Smooth muscle cell (in vitro differentiated cells): ENCODE measurements at regions not wholly inside any gene's neighbourhood (a gene's known extent, or its start where the extent isn't known, plus 50 kb on each side); places are given as distances from the start of the nearest gene placed in this dataset.

Source experiments
- DNase-seq: peaks from one replicate; lab custom pipeline; 2025; ENCODE audit not compliant: unreplicated experiment; lab: John Stamatoyannopoulos, UW
- H2AFZ ChIP-seq: fragments of 200-600 bp; sonication (generic); 2 replicates; pipeline ENCODE4 v1.6.0; 2016; ENCODE audit warnings: antibody characterized with exemption, low read depth, mild to moderate bottlenecking
- H3F3A ChIP-seq: fragments of 200-600 bp; sonication (generic); 2 replicates; pipeline ENCODE4 v1.6.0; 2017; ENCODE audit warnings: antibody characterized with exemption, low read depth
- H3K27ac ChIP-seq: fragments of 200-600 bp; sonication (generic); 2 replicates; pipeline ENCODE4 v1.5.1; 2016; ENCODE audit warnings: low read depth, mild to moderate bottlenecking
- H3K27me3 ChIP-seq: fragments of 200-600 bp; sonication (generic); 2 replicates; pipeline ENCODE4 v1.6.1; 2016; ENCODE audit warnings: low read depth, mild to moderate bottlenecking
- H3K36me3 ChIP-seq: fragments of 200-600 bp; sonication (generic); 2 replicates; pipeline ENCODE4 v1.5.1; 2016; ENCODE audit warnings: low read depth
- H3K4me1 ChIP-seq: fragments of 200-600 bp; sonication (generic); 2 replicates; pipeline ENCODE4 v1.5.1; 2016; ENCODE audit warnings: low read depth
- H3K4me2 ChIP-seq: fragments of 200-600 bp; sonication (generic); 2 replicates; pipeline ENCODE4 v1.6.0; 2016; ENCODE audit warnings: mild to moderate bottlenecking
- H3K4me3 ChIP-seq: fragments of 200-600 bp; sonication (generic); 2 replicates; pipeline ENCODE4 v1.5.1; 2016; ENCODE audit warnings: mild to moderate bottlenecking
- H3K79me2 ChIP-seq: fragments of 200-600 bp; sonication (generic); 2 replicates; pipeline ENCODE4 v1.6.0; 2016; ENCODE audit warnings: low read depth, mild to moderate bottlenecking
- H3K9ac ChIP-seq: fragments of 200-600 bp; sonication (generic); 2 replicates; pipeline ENCODE4 v1.6.0; 2016; ENCODE audit warnings: low read depth
- H3K9me3 ChIP-seq: fragments of 200-600 bp; sonication (generic); replicated peaks from 2 replicates; pipeline ENCODE4 v1.5.1; 2016; ENCODE audit warnings: low read depth
- H4K20me1 ChIP-seq: fragments of 200-600 bp; sonication (generic); 2 replicates; pipeline ENCODE4 v1.6.0; 2016; ENCODE audit warnings: low read depth
- WGBS: methylation state at CpG from one replicate; pipeline ENCODE4 v1.1.7; 2016; ENCODE audit warnings: low lambda C conversion rate; 5-methylcytosine and 5-hydroxymethylcytosine counted together
- TF ChIP-seq, protein P1 (sequence below): fragments of 200-600 bp; sonication (generic); IDR thresholded peaks from 2 replicates; pipeline ENCODE4 v1.5.1; 2017; ENCODE audit warnings: borderline replicate concordance, mild to moderate bottlenecking, antibody characterized with exemption; ENCODE audit not compliant: insufficient read depth, poor library complexity, severe bottlenecking

DNA sequence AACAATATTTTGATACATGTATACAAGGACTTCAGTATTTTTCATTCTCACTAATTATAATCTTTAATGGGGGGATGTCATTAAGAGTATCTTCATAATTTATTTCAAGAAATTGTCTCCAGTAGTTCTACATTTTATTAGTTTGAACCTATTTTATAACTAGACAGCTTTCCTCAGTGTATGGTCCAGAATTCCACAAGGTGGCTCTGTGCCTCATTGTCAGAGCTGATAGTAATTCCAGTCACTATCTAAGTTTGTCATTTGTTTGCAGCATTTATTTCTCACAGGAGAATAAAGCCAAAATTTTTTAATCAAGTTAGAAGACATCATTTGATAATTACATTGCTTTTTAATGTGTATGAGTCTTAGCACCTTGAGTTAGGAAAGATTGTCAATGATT, 1633.0 kb upstream of the PCDH20 start:
- Histone ChIP-seq H3K9me3 (no peaks in the 10 kb centered on the region), H3K4me1 (no peaks in the 10 kb centered on the region), H4K20me1 (no peaks in the 10 kb centered on the region), H2AFZ (no peak overlapping the region), H3K27me3 (no peaks in the 10 kb centered on the region), H3K36me3 (no peaks in the 10 kb centered on the region), H3K27ac (no peak overlapping the region), H3F3A (no peaks in the 10 kb centered on the region), H3K9ac (no peak overlapping the region), H3K79me2 (no peaks in the 10 kb centered on the region), H3K4me3 (no peak overlapping the region), H3K4me2 (no peak overlapping the region)
- no peak for DNase-seq
- TF ChIP-seq, protein P1, sequence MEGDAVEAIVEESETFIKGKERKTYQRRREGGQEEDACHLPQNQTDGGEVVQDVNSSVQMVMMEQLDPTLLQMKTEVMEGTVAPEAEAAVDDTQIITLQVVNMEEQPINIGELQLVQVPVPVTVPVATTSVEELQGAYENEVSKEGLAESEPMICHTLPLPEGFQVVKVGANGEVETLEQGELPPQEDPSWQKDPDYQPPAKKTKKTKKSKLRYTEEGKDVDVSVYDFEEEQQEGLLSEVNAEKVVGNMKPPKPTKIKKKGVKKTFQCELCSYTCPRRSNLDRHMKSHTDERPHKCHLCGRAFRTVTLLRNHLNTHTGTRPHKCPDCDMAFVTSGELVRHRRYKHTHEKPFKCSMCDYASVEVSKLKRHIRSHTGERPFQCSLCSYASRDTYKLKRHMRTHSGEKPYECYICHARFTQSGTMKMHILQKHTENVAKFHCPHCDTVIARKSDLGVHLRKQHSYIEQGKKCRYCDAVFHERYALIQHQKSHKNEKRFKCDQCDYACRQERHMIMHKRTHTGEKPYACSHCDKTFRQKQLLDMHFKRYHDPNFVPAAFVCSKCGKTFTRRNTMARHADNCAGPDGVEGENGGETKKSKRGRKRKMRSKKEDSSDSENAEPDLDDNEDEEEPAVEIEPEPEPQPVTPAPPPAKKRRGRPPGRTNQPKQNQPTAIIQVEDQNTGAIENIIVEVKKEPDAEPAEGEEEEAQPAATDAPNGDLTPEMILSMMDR = no peak

DNA sequence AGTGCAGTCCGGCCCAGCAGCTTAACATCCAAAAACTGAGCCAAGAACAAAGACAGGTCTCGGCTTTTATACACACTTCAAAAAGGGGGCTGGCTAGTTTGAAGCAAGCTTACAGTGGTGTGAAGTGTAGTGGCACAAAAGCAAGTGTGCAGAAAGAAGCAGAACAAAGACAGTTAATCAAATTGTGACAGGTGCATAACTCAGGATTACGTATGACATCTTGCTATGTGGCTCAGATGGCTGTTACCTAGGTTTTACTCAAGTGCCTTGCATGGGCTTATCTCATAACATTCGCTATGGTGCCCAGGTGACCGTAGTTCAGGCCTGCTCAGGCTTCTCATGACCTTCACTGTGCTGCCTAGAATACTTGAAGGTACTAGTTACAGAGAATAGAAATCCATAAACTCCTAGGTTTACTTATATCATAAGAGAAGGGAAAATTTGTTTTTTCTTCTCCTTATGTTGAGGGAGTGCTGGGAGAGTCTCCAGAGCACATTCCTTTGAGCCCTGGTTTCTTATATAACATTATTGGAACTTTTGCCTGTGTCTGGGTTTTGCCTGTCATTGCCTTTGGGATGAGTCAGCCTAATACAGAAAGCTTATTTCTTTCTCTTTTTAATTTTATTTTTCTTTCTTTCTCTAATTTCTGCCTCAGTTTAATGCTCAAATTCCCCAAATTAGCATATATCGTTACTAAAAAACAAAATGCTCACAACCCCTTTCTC, 1629.1 kb upstream of the PCDH20 start:
- no peaks in the 10 kb centered on the region for H3K4me1 ChIP-seq
- no peaks in the 10 kb centered on the region for H3F3A ChIP-seq
- WGBS = 68% methylated on average over 6 of the region's 6 CpGs
- peak overlapping the region; percentile 27 for H3K4me2 ChIP-seq
- H3K9ac ChIP-seq = no peak overlapping the region
- TF ChIP-seq, protein P1 = no peak
- no peaks in the 10 kb centered on the region for H3K79me2 ChIP-seq
- no peaks in the 10 kb centered on the region for H3K9me3 ChIP-seq
- no peaks in the 10 kb centered on the region for H4K20me1 ChIP-seq
- no peak overlapping the region for H3K4me3 ChIP-seq
- peak overlapping the region; percentile 74 for H3K27ac ChIP-seq
- H3K36me3 ChIP-seq = no peaks in the 10 kb centered on the region
- H3K27me3 ChIP-seq = no peaks in the 10 kb centered on the region
- H2AFZ ChIP-seq = peak overlapping the region; percentile 89
- DNase-seq = no peak

DNA sequence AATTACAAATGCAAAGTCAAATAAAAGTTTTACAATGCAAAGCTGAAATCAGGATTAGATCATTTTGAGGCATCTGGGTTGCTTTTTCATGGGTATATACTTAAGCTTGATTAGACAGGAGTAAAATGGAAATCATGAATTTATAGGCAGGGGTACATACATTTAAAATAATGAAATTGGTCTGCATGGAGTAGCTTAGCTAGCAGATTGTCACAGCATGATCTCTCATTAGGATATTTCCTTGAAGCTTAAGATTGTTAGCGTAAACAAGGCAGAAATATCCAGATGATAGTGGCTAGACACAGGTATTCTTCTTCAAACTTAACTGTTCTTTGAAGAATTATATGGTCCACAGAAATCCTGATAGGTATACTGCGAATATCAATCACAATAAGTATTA, 1627.0 kb upstream of the PCDH20 start:
- Histone ChIP-seq H3F3A (no peaks in the 10 kb centered on the region), H3K9ac (no peak overlapping the region), H3K4me2 (no peak overlapping the region), H3K4me1 (no peaks in the 10 kb centered on the region), H3K9me3 (no peaks in the 10 kb centered on the region), H3K27me3 (no peaks in the 10 kb centered on the region), H3K4me3 (no peak overlapping the region), H4K20me1 (no peaks in the 10 kb centered on the region), H3K27ac (no peak overlapping the region), H3K36me3 (no peaks in the 10 kb centered on the region), H3K79me2 (no peaks in the 10 kb centered on the region), H2AFZ (no peak overlapping the region)
- DNase-seq = no peak
- TF ChIP-seq, protein P1 = no peak
- 40% methylated on average over 2 of the region's 2 CpGs for WGBS
